NT2/D1 (cell line): ENCODE measurements at regions not wholly inside any gene's neighbourhood (a gene's known extent, or its start where the extent isn't known, plus 50 kb on each side); places are given as distances from the start of the nearest gene placed in this dataset.

Experiments
- YY1 ChIP-seq: IDR thresholded peaks from 2 replicates; pipeline ENCODE4 v1.6.1; 2011; ENCODE audit not compliant: insufficient read length, insufficient read depth
- ZNF274 ChIP-seq: IDR thresholded peaks from 2 replicates; pipeline ENCODE4 v1.6.1; 2011; ENCODE audit warnings: mild to moderate bottlenecking, low read depth, low read length

DNA sequence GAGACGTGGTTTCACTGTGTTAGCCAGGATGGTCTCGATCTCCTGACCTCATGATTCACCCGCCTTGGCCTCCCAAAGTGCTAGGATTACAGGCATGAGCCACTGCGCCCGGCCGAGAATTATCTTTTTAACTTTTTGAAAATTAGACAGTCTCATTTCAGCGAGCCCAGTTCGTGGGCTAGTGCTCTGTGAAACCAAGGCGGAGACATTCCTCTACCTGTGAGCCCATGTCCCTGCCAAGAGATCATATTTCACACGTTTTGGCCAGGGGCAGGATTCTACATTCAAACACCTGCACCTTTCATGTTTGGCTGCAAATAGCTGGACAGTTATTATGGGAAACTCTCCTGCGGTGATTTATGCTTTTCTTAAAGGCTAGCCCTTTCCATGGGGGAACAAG, 60.3 kb downstream of the IRAG1 start:
- TF ChIP-seq ZNF274 (no peak), YY1 (no peak)
